ENCODE measurements at regions not wholly inside any gene's neighbourhood (a gene's known extent, or its start where the extent isn't known, plus 50 kb on each side); places are given as distances from the start of the nearest gene placed in this dataset.

GRCh38 chr9:13873203-13873602 lies 440.7 kb downstream of the NFIB start:
- TF ChIP-seq CTCF (IDR thresholded peaks at IDR 0.05) (no peak), POLR2A (IDR thresholded peaks at IDR 0.05) (no peak)

Measured in Peyer's patch (tissue), 4 donors.